ENCODE measurements at regions not wholly inside any gene's neighbourhood (a gene's known extent, or its start where the extent isn't known, plus 50 kb on each side); places are given as distances from the start of the nearest gene placed in this dataset.

GRCh38 chr2:193315428-193316091 lies 1120.8 kb upstream of the TMEFF2 start:
- no peaks in the 10 kb centered on the region for H3K27me3 ChIP-seq
- H3K4me1 ChIP-seq (ENCODE audit: low read depth), result no peaks in the 10 kb centered on the region
- no peak for DNase-seq (ENCODE audit: low read depth in 1 of 2, low spot score in 1 of 2)
- H3K4me3 ChIP-seq, result no peak overlapping the region
- no peak overlapping the region for H3K27ac ChIP-seq
- no peaks in the 10 kb centered on the region for H3K36me3 ChIP-seq
- no peak for TF ChIP-seq CTCF (IDR thresholded peaks at IDR 0.05; ENCODE audit: low read depth, low read length)
- H3K9me3 ChIP-seq (ENCODE audit: low read depth), result no peaks in the 10 kb centered on the region

- TF ChIP-seq CTCF (IDR thresholded peaks at IDR 0.05; ENCODE audit: low read depth, low read length), result no peak
Measured at GRCh38 chr2:193303464-193303863, 1108.7 kb upstream of the TMEFF2 start.

GRCh38 chr2:193294371-193294770 lies 1099.6 kb upstream of the TMEFF2 start:
- Histone ChIP-seq H3K27me3 (no peaks in the 10 kb centered on the region), H3K4me1 (ENCODE audit: low read depth) (no peaks in the 10 kb centered on the region), H3K27ac (no peak overlapping the region), H3K9me3 (ENCODE audit: low read depth) (no peaks in the 10 kb centered on the region), H3K36me3 (no peaks in the 10 kb centered on the region), H3K4me3 (no peak overlapping the region)
- DNase-seq (ENCODE audit: low read depth in 1 of 2, low spot score in 1 of 2), result no peak
- TF ChIP-seq CTCF (IDR thresholded peaks at IDR 0.05; ENCODE audit: low read depth, low read length), result no peak

More at GRCh38 chr2:193303464-193303863, 1108.7 kb upstream of the TMEFF2 start:
- H3K27ac ChIP-seq, result no peak overlapping the region
- no peaks in the 10 kb centered on the region for H3K27me3 ChIP-seq
- no peaks in the 10 kb centered on the region for H3K4me1 ChIP-seq (ENCODE audit: low read depth)
- no peak for DNase-seq (ENCODE audit: low read depth in 1 of 2, low spot score in 1 of 2)
- no peak overlapping the region for H3K4me3 ChIP-seq
- no peaks in the 10 kb centered on the region for H3K9me3 ChIP-seq (ENCODE audit: low read depth)
- no peaks in the 10 kb centered on the region for H3K36me3 ChIP-seq

GRCh38 chr2:193279361-193279760 lies 1084.6 kb upstream of the TMEFF2 start:
- H3K27ac ChIP-seq, result no peak overlapping the region
- DNase-seq (ENCODE audit: low read depth in 1 of 2, low spot score in 1 of 2), result no peak
- no peaks in the 10 kb centered on the region for H3K9me3 ChIP-seq (ENCODE audit: low read depth)
- H3K4me1 ChIP-seq (ENCODE audit: low read depth), result no peaks in the 10 kb centered on the region
- no peaks in the 10 kb centered on the region for H3K36me3 ChIP-seq
- H3K27me3 ChIP-seq, result no peaks in the 10 kb centered on the region
- H3K4me3 ChIP-seq, result no peak overlapping the region
- no peak for TF ChIP-seq CTCF (IDR thresholded peaks at IDR 0.05; ENCODE audit: low read depth, low read length)

GRCh38 chr2:193276988-193277387 lies 1082.3 kb upstream of the TMEFF2 start:
- Histone ChIP-seq H3K27ac (no peak overlapping the region), H3K36me3 (no peaks in the 10 kb centered on the region), H3K4me1 (ENCODE audit: low read depth) (no peaks in the 10 kb centered on the region), H3K4me3 (no peak overlapping the region), H3K9me3 (ENCODE audit: low read depth) (no peaks in the 10 kb centered on the region), H3K27me3 (no peaks in the 10 kb centered on the region)
- DNase-seq (ENCODE audit: low read depth in 1 of 2, low spot score in 1 of 2), result no peak
- TF ChIP-seq CTCF (IDR thresholded peaks at IDR 0.05; ENCODE audit: low read depth, low read length), result no peak
